ENCODE measurements at regions not wholly inside any gene's neighbourhood (a gene's known extent, or its start where the extent isn't known, plus 50 kb on each side); places are given as distances from the start of the nearest gene placed in this dataset.

DNA sequence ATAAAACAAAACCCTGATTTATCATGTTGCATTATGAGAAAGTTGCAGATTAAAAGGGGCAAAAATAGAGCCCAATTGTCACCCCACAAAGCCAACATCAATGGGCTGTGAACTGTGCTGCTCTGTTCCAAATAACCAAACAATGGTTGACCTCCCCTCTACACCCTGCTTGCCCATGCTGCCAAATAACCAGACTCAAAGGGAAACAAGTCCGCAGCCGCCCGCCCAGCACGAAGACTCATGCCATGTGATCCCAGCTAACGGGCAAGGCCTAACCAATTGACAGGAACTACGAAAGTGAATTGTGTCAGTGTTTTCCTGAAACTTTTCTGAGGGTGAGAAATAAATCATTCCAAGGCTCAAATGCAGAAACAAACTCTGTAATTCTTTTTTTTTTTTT, 97.9 kb upstream of the RIOK3 start:
- TF ChIP-seq, protein P1, sequence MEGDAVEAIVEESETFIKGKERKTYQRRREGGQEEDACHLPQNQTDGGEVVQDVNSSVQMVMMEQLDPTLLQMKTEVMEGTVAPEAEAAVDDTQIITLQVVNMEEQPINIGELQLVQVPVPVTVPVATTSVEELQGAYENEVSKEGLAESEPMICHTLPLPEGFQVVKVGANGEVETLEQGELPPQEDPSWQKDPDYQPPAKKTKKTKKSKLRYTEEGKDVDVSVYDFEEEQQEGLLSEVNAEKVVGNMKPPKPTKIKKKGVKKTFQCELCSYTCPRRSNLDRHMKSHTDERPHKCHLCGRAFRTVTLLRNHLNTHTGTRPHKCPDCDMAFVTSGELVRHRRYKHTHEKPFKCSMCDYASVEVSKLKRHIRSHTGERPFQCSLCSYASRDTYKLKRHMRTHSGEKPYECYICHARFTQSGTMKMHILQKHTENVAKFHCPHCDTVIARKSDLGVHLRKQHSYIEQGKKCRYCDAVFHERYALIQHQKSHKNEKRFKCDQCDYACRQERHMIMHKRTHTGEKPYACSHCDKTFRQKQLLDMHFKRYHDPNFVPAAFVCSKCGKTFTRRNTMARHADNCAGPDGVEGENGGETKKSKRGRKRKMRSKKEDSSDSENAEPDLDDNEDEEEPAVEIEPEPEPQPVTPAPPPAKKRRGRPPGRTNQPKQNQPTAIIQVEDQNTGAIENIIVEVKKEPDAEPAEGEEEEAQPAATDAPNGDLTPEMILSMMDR (IDR thresholded peaks at IDR 0.05), result no peak
- TF ChIP-seq POLR2A (IDR thresholded peaks at IDR 0.05), result no peak
- no peaks in the 10 kb centered on the region for H3K36me3 ChIP-seq
- no peak overlapping the region for H3K27ac ChIP-seq
- peaks cover 0 to 14% (median 7%) of the 10 kb centered on the region in 4 donors for H3K4me1 ChIP-seq
- H3K4me3 ChIP-seq, result no peak overlapping the region
- no peaks in the 10 kb centered on the region for H3K9me3 ChIP-seq
- no peak for DNase-seq
- no peaks in the 10 kb centered on the region for H3K27me3 ChIP-seq

DNA sequence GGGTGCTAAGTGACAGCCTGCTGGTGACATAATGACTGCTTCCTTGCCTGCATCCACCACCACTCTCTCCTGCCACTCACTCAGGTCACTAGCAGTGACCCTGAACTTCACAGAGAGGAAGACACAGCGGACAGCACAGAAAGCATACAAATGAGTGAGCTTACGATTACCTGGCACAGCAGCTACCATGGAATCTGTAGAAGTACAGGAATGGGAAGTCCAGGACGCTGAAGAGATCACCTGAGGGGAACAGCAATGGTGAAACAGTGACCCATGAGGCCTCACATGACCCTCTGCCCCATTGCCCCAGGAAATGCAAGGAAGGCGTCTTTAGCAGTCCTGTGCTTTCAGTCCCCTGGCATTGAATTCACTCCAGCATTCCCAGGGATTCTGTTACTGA, 96.7 kb upstream of the RIOK3 start:
- no peaks in the 10 kb centered on the region for H3K27me3 ChIP-seq
- H3K36me3 ChIP-seq, result no peaks in the 10 kb centered on the region
- peaks cover 0 to 14% (median 7%) of the 10 kb centered on the region in 4 donors for H3K4me1 ChIP-seq
- no peaks in the 10 kb centered on the region for H3K9me3 ChIP-seq
- no peak for TF ChIP-seq POLR2A (IDR thresholded peaks at IDR 0.05)
- TF ChIP-seq, protein P1 (IDR thresholded peaks at IDR 0.05), result no peak
- H3K4me3 ChIP-seq, result no peak overlapping the region
- peak overlapping the region in 1 of 4 donors; percentile 32 for H3K27ac ChIP-seq
- no peak for DNase-seq

DNA sequence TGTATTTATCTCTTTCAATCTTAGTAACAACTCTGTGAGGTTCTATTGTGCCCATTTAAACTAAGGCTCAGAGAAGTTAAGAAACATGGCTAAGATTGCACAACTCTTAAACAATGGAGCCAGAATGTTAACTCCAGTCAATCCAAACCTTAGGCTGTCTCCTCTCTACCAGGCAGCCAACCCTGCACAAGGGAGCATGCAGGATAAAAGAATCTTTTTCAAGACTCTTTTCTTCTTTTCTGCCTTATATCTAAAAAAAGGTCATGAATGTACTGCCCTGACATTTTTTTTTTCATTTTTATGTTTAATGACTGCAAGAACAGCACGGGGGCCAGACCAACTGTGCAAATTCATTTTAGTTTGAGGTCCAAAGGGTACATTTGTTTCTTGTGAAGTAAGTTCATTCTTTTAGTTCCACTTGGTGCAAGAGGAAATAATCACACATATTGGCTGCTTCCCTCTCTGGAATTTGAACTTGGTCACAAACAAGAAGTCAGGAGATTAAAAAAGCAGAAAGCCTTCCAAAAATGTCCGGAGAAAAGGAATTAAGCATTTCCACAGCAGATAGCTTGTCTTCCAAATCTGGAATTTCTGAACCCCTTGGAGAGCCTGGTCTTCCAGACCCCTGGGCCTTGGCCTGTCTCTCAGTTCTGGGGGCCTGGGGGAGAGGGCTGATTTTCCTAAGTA, 96.0 kb upstream of the RIOK3 start:
- Histone ChIP-seq H3K36me3 (no peaks in the 10 kb centered on the region), H3K27ac (peak overlapping the region in 2 of 4 donors; percentile 32 to 34), H3K4me3 (no peak overlapping the region), H3K9me3 (no peaks in the 10 kb centered on the region), H3K27me3 (no peaks in the 10 kb centered on the region), H3K4me1 (peaks cover 0 to 14% (median 7%) of the 10 kb centered on the region in 4 donors)
- DNase-seq, result no peak
- TF ChIP-seq POLR2A (IDR thresholded peaks at IDR 0.05), result no peak
- TF ChIP-seq, protein P1 (IDR thresholded peaks at IDR 0.05), result no peak

DNA sequence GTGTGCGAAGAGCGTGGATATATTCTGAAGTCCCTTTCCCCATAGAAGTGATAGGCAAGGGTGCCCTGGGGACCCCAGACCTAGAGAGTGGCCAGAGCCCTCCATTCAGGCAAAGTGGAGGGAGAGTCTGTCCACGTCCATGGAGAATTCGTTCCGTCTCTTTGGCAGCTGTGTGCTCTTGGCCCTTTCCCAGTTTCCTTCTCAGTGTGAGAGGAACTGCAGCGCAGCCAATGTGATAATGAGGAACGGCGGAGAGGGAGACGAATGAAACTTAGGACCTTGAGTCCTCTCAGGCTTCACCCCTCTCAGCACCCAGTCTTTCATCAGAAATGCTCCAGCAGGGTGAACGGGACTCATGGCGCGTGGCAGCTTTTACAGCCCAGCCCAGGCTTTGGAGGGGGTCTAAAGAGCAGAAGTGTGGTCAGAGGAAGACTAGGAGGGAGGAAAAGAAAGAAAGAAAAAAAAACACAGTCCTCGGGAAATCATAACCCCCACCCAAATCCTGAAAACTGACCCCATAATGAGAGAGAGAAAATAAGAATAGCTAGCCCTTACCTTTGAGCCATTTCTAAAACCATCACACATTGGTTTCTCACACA, 95.0 kb upstream of the RIOK3 start:
- TF ChIP-seq POLR2A (IDR thresholded peaks at IDR 0.05), result no peak
- TF ChIP-seq, protein P1 (IDR thresholded peaks at IDR 0.05), result no peak
- Histone ChIP-seq H3K4me3 (no peak overlapping the region), H3K27me3 (no peaks in the 10 kb centered on the region), H3K4me1 (peaks cover 0 to 14% (median 7%) of the 10 kb centered on the region in 4 donors), H3K36me3 (no peaks in the 10 kb centered on the region), H3K9me3 (no peaks in the 10 kb centered on the region), H3K27ac (peak overlapping the region; percentile 19 to 66 (median 26))
- DNase-seq, result peak in 2 of 3 donors; percentile 17 to 56

DNA sequence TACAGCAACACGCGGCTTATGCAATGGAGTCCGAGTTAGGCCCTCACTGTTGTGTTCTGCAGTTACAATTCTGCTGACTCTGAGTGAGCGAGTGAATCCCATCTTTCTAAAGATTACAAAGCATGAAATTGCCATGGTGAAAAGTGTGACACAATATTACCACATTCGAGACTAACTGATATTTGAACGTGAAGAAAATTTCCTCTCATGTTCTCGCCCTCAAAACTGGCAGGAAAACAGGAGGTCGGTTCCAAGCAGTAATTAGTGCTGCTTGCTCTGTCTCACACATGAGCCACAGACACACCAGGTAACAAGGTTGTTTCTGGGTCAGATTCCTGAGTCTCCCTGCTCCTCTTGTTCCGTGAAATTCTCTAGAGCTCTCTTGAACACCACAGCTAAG, 93.7 kb upstream of the RIOK3 start:
- Histone ChIP-seq H3K27ac (no peak overlapping the region), H3K4me1 (peaks cover 0 to 14% (median 7%) of the 10 kb centered on the region in 4 donors), H3K27me3 (no peaks in the 10 kb centered on the region), H3K9me3 (no peaks in the 10 kb centered on the region), H3K4me3 (no peak overlapping the region), H3K36me3 (no peaks in the 10 kb centered on the region)
- no peak for TF ChIP-seq POLR2A (IDR thresholded peaks at IDR 0.05)
- TF ChIP-seq, protein P1 (IDR thresholded peaks at IDR 0.05), result no peak
- DNase-seq, result no peak
